Kidney (tissue), 13 donors: ENCODE measurements at regions not wholly inside any gene's neighbourhood (a gene's known extent, or its start where the extent isn't known, plus 50 kb on each side); places are given as distances from the start of the nearest gene placed in this dataset.

Source experiments
- DNase-seq, 5 donors: peaks; one replicate each; pipeline ENCODE4 v3.0.0-alpha.2; 2013 to 2020
- FAIRE-seq: peaks from 2 replicates; lab custom pipeline; 2012; peaks lifted over from hg19 to GRCh38; lab: Jason Lieb, UNC
- H3K27ac ChIP-seq, 2 donors: one replicate each; pipeline ENCODE4 v1.7.0; 2013; ENCODE audit warnings: low read depth in 2 of 2, low read length in 2 of 2, inconsistent platforms in 1 of 2
- H3K27me3 ChIP-seq: one replicate; pipeline ENCODE4 v1.7.1; 2013; ENCODE audit warnings: low read length, inconsistent platforms; ENCODE audit not compliant: control insufficient read depth, insufficient read depth
- H3K36me3 ChIP-seq, 3 donors: one replicate each; pipeline versions ENCODE4 v1.7.0 to v1.7.1; 2013; ENCODE audit warnings: low read length in 3 of 3, control low read depth in 1 of 3, inconsistent platforms in 1 of 3; ENCODE audit not compliant: insufficient read depth in 3 of 3, control insufficient read depth in 2 of 3
- H3K4me1 ChIP-seq, 3 donors: one replicate each; pipeline versions ENCODE4 v1.7.0 to v1.7.1; 2013; ENCODE audit warnings: low read length in 3 of 3, inconsistent platforms in 1 of 3, low read depth in 1 of 3; ENCODE audit not compliant: control insufficient read depth in 2 of 3, insufficient read depth in 2 of 3
- H3K4me3 ChIP-seq, 3 donors: one replicate each; pipeline versions ENCODE4 v1.7.0 to v1.8.1; 2013; ENCODE audit warnings: low read length in 3 of 3, control low read depth in 1 of 3, inconsistent platforms in 1 of 3
- H3K9ac ChIP-seq, 3 donors: one replicate each; pipeline versions ENCODE4 v1.7.0 to v1.7.1; 2013; ENCODE audit warnings: low read length in 3 of 3, control low read depth in 1 of 3, inconsistent platforms in 1 of 3
- H3K9me3 ChIP-seq, 3 donors: one replicate each; pipeline versions ENCODE4 v1.7.0 to v1.7.1; 2013; ENCODE audit warnings: low read length in 3 of 3, control low read depth in 1 of 3, inconsistent platforms in 1 of 3; ENCODE audit not compliant: control insufficient read depth in 2 of 3, insufficient read depth in 1 of 3
- intact Hi-C: fragments of 100-400 bp; cut with DNase I; formaldehyde crosslinking; loops from one replicate; pipeline ENCODE4 v1.11.1; 2022
- TF ChIP-seq, protein P1 (sequence below): IDR thresholded peaks from 3 replicates; pipeline ENCODE4 v1.5.1; 2012; ENCODE audit warnings: mild to moderate bottlenecking, moderate library complexity, borderline replicate concordance; ENCODE audit not compliant: insufficient read depth; ENCODE audit errors: extremely low read depth
- donor health status: control.
- donor health status: control.
- donor health status: control.
- donor health status: control.
- donor health status: control.
- donor health status: DM: yes; HTN: yes; CAD: no.
- donor health status: Normal renal cell carcinoma (clear cell type).

GRCh38 chr9:16098306-16098705 is 545.5 kb downstream of the CCDC171 start:
- intact Hi-C loops = no loop called here
- Histone ChIP-seq H3K27me3 (no peaks in the 10 kb centered on the region), H3K4me3 (no peak overlapping the region), H3K9me3 (no peaks in the 10 kb centered on the region), H3K27ac (no peak overlapping the region), H3K36me3 (no peaks in the 10 kb centered on the region), H3K4me1 (peaks cover 0 to 2% (median 0%) of the 10 kb centered on the region in 3 donors), H3K9ac (no peak overlapping the region)
- DNase-seq (no peak), FAIRE-seq (no peak)
- TF ChIP-seq, protein P1, sequence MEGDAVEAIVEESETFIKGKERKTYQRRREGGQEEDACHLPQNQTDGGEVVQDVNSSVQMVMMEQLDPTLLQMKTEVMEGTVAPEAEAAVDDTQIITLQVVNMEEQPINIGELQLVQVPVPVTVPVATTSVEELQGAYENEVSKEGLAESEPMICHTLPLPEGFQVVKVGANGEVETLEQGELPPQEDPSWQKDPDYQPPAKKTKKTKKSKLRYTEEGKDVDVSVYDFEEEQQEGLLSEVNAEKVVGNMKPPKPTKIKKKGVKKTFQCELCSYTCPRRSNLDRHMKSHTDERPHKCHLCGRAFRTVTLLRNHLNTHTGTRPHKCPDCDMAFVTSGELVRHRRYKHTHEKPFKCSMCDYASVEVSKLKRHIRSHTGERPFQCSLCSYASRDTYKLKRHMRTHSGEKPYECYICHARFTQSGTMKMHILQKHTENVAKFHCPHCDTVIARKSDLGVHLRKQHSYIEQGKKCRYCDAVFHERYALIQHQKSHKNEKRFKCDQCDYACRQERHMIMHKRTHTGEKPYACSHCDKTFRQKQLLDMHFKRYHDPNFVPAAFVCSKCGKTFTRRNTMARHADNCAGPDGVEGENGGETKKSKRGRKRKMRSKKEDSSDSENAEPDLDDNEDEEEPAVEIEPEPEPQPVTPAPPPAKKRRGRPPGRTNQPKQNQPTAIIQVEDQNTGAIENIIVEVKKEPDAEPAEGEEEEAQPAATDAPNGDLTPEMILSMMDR = no peak

GRCh38 chr9:16099732-16100536 is 547.1 kb downstream of the CCDC171 start:
- DNase-seq (peak in 1 of 5 donors; percentile 10), FAIRE-seq (no peak)
- peaks cover 0 to 4% (median 0%) of the 10 kb centered on the region in 3 donors for H3K4me1 ChIP-seq
- TF ChIP-seq, protein P1 = no peak
- no peaks in the 10 kb centered on the region for H3K27me3 ChIP-seq
- H3K9ac ChIP-seq = no peak overlapping the region
- H3K4me3 ChIP-seq = no peak overlapping the region
- H3K27ac ChIP-seq = no peak overlapping the region
- H3K36me3 ChIP-seq = no peaks in the 10 kb centered on the region
- intact Hi-C loops = no loop called here
- H3K9me3 ChIP-seq = no peaks in the 10 kb centered on the region

GRCh38 chr9:16100537-16101091 is 547.8 kb downstream of the CCDC171 start:
- no peaks in the 10 kb centered on the region for H3K9me3 ChIP-seq
- H3K27ac ChIP-seq = no peak overlapping the region
- H3K27me3 ChIP-seq = no peaks in the 10 kb centered on the region
- FAIRE-seq (no peak), DNase-seq (peak; percentile 58 to 89 (median 67))
- no peaks in the 10 kb centered on the region for H3K36me3 ChIP-seq
- H3K9ac ChIP-seq = no peak overlapping the region
- no peak overlapping the region for H3K4me3 ChIP-seq
- intact Hi-C loops = no loop called here
- peaks cover 0 to 4% (median 0%) of the 10 kb centered on the region in 3 donors for H3K4me1 ChIP-seq
- TF ChIP-seq, protein P1 = no peak
